Activated T-helper 2 cell treated with anti-CD3 and anti-CD28 coated beads, Interferon-gamma antibody, Interleukin-2, Interleukin-4, amounts not matched to agents 10 μg/mL and 5 μg/mL and 100 μg/mL, durations not matched to agents 14 hours and 24 hours and 36 hours (primary cell): ENCODE measurements at regions not wholly inside any gene's neighbourhood (a gene's known extent, or its start where the extent isn't known, plus 50 kb on each side); places are given as distances from the start of the nearest gene placed in this dataset.

Experiments used
- DNase-seq: peaks from one replicate; pipeline ENCODE4 v3.0.0; 2021; ENCODE audit warnings: low spot score
- H3K27ac Mint-ChIP-seq: one replicate; pipeline ENCODE4 v1.8.0; 2021; ENCODE audit warnings: mixed read lengths
- H3K27me3 Mint-ChIP-seq: one replicate; pipeline ENCODE4 v1.8.0; 2021; ENCODE audit warnings: low read depth, mixed read lengths
- H3K36me3 Mint-ChIP-seq: one replicate; pipeline ENCODE4 v1.8.0; 2021; ENCODE audit warnings: low read depth, mixed read lengths
- H3K4me1 Mint-ChIP-seq: one replicate; pipeline ENCODE4 v1.8.0; 2021; ENCODE audit warnings: low read depth, mixed read lengths
- H3K4me3 Mint-ChIP-seq: one replicate; pipeline ENCODE4 v1.8.0; 2021; ENCODE audit warnings: low read depth, mild to moderate bottlenecking, moderate library complexity, mixed read lengths
- H3K9me3 Mint-ChIP-seq: one replicate; pipeline ENCODE4 v1.8.0; 2021; ENCODE audit warnings: mixed read lengths
- intact Hi-C: fragments of 100-400 bp; cut with micrococcal nuclease; formaldehyde crosslinking; loops from one replicate; pipeline ENCODE4 v1.15.1; 2023

DNA sequence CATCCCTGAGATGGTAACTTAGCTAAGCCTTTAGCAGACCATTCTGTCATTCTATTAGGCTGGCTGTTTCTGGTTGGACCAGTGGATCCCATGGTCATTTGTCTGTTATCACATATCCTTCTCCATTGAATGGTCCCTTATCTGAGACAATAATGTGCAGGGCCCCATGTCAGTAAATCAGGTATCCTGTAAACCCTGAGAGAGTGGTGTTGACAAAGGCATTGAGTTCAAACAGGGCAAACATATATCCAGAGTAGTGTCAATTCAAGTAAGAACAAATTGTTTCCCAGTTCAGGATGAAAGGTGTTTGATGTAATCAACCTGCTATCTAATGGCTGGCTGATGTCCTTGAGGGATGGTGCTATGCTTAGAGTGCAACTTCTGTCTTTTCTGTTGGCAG is 126.2 kb downstream of the LINC00237 start:
- no peak for DNase-seq
- Mint-ChIP-seq H3K27ac (no peak overlapping the region), H3K4me3 (no peak overlapping the region), H3K4me1 (no peaks in the 10 kb centered on the region), H3K36me3 (no peaks in the 10 kb centered on the region), H3K9me3 (peaks cover 12% of the 10 kb centered on the region), H3K27me3 (peaks cover 2% of the 10 kb centered on the region)
- intact Hi-C loops: no loop called here

DNA sequence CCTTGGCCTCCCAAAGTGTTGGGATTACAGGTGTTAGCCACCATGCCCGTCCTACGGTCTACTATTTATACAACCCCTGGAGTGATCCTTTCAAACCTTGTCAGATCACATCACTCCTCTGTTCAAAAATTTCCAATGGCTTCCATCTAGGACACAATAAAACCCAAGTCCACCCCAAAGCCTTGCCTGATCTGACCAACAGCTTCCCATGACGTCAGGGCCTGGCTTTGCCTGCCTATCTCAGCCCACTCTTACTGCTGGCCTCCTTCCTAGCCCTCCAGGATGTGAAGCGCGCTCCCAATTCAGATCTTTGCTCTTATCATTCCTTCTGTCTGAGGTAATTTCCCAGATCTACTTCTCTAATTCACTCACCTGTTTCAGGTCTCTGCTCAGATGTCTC is 128.4 kb downstream of the LINC00237 start:
- Mint-ChIP-seq H3K36me3 (no peaks in the 10 kb centered on the region), H3K27ac (no peak overlapping the region), H3K4me1 (no peaks in the 10 kb centered on the region), H3K27me3 (no peaks in the 10 kb centered on the region), H3K9me3 (peaks cover 12% of the 10 kb centered on the region), H3K4me3 (no peak overlapping the region)
- no peak for DNase-seq
- intact Hi-C loops: no loop called here

DNA sequence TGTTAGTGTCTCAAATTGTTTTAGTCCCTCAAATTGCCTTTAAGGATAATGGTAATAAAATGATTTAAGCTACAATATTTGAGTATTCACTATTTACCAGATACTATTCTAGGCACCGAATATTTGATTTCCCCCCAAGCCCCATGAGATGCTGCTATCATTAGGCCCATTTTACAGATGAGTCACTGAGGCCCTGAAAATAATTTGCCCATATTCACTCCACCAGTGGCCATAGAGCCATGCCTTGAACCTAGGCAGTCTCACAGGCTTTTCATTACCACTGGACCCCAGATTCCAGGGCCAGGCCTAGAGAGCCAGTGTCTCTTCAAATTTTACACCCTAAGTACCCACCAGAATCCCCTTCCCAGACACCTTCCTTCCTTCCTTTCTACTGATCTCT is 133.7 kb downstream of the LINC00237 start:
- no peaks in the 10 kb centered on the region for H3K9me3 Mint-ChIP-seq
- H3K4me3 Mint-ChIP-seq: no peak overlapping the region
- intact Hi-C loops: no loop called here
- DNase-seq: no peak
- H3K27ac Mint-ChIP-seq: no peak overlapping the region
- no peaks in the 10 kb centered on the region for H3K27me3 Mint-ChIP-seq
- H3K4me1 Mint-ChIP-seq: no peaks in the 10 kb centered on the region
- no peaks in the 10 kb centered on the region for H3K36me3 Mint-ChIP-seq

DNA sequence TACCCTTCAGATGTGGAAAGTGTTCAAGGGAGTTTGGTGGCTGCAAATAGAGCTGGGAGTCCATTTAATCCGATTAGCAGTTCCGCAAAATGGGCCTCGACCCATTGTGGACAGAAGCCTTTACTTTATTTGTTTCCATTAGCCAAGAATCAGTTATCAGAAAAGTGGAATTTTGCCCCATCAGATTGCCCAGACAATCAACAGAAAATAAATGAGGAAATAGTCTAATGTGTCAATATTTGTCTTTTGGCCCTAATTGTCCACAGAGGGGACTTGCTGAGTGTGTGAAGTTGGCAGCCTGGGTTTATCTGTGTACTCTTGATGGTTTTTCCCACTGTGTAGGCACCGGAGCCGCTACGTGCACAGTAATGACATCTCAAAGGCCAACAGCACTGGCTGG is 134.3 kb downstream of the LINC00237 start:
- H3K4me1 Mint-ChIP-seq: no peaks in the 10 kb centered on the region
- intact Hi-C loops: no loop called here
- no peaks in the 10 kb centered on the region for H3K36me3 Mint-ChIP-seq
- no peak overlapping the region for H3K4me3 Mint-ChIP-seq
- no peak for DNase-seq
- H3K9me3 Mint-ChIP-seq: no peaks in the 10 kb centered on the region
- H3K27me3 Mint-ChIP-seq: no peaks in the 10 kb centered on the region
- H3K27ac Mint-ChIP-seq: no peak overlapping the region

DNA sequence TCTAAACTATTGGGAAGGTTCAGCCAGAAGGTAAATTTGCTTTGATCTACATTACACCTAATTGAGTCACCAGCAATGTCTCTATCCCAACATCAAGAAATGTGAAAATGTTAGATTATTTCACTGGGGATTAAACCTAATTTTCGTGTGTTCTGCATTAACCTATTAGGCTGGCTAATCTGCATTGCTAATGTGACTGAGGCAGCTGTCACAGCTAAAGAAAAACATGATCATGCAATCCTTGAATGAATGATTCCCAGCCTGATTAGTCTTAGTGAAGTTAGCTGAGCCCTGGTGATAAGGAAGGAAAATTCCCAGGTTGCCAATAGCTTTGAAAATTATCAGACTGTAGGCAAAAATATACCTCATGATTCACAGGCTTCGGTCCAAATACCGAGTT is 135.3 kb downstream of the LINC00237 start:
- no peaks in the 10 kb centered on the region for H3K27me3 Mint-ChIP-seq
- no peak for DNase-seq
- no peaks in the 10 kb centered on the region for H3K4me1 Mint-ChIP-seq
- H3K36me3 Mint-ChIP-seq: no peaks in the 10 kb centered on the region
- intact Hi-C loops: no loop called here
- H3K9me3 Mint-ChIP-seq: no peaks in the 10 kb centered on the region
- no peak overlapping the region for H3K4me3 Mint-ChIP-seq
- H3K27ac Mint-ChIP-seq: no peak overlapping the region

DNA sequence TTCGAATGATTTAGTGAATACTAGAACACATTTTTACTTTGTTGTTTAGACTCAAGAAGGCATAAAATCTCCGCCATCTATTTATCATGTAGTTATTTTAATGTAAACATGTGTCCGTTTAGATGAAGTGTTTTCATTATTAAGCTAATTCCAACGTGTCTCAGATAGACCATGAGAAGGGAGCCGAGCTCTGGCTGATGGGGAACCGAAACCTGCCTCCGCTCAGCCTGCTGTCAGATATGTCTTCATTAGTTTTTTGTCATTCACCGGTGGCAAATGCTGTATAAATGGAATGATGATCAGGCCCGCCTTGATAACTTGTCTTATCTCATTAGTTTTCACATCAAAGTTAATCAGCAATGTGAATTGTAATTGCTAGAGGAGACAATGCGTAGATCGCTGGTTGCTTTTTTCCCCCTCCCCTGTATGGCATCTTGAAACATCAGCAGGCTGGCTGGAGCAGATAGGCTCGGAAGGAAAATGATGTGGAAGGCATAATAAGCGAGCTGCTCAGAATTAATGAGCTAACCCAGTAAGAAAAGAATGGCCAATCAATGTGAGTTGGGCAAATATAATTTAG is 136.4 kb downstream of the LINC00237 start:
- Mint-ChIP-seq H3K27ac (no peak overlapping the region), H3K36me3 (no peaks in the 10 kb centered on the region), H3K27me3 (no peaks in the 10 kb centered on the region), H3K4me1 (no peaks in the 10 kb centered on the region), H3K9me3 (no peaks in the 10 kb centered on the region), H3K4me3 (no peak overlapping the region)
- intact Hi-C loops: no loop called here
- no peak for DNase-seq

DNA sequence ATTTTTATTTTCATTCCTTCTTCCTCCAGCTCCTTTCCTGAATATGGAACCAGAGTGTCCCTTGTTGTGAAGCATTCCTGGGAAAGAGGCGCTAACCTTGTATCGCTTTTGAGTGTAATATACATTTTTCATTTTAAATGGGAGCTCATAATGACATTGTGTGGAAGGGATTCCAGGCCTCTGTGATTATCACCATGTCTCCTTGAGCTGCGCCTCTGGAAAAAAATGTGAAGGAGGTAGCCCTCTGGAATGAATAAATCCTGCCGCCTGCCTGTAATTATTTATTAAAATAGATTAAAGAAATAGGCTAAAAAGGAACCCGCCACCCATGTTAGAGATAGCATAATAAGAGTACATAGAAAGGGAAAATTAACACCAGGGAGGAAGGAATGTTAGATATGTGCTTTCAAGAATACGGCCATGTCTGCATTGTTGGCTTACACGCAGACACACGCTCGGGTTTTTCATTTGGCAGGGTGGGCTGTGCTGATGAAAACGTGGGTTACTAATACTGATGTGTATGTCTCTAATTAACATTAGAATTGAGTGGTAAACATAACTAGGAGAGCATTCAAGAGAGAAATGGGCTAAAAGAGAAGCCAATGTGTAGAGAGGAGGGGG is 138.5 kb downstream of the LINC00237 start:
- no peak for DNase-seq
- Mint-ChIP-seq H3K27me3 (no peaks in the 10 kb centered on the region), H3K9me3 (no peaks in the 10 kb centered on the region), H3K27ac (no peak overlapping the region), H3K4me1 (no peaks in the 10 kb centered on the region), H3K36me3 (no peaks in the 10 kb centered on the region), H3K4me3 (no peak overlapping the region)
- intact Hi-C loops: no loop called here

DNA sequence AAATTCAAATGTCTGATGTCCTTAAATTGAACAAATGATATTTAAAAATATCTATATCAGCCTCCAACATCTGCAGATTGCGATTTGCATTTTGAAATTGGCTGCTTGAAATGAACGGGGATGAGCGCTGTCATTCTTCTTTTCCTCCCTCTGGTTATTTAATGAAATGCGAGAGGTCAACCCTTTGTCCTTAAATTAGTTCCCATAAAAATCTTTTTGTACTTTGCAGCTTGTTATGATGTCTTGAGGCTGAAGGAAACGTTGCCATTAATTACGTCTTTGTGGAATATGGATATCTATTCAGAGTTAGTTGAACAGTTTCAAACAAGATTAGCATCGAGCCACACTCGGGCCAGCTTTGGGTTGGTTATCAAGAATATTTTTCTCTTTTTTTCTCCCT is 140.0 kb downstream of the LINC00237 start:
- intact Hi-C loops: no loop called here
- no peaks in the 10 kb centered on the region for H3K36me3 Mint-ChIP-seq
- no peaks in the 10 kb centered on the region for H3K27me3 Mint-ChIP-seq
- H3K27ac Mint-ChIP-seq: no peak overlapping the region
- no peaks in the 10 kb centered on the region for H3K9me3 Mint-ChIP-seq
- no peak overlapping the region for H3K4me3 Mint-ChIP-seq
- H3K4me1 Mint-ChIP-seq: no peaks in the 10 kb centered on the region
- DNase-seq: no peak

DNA sequence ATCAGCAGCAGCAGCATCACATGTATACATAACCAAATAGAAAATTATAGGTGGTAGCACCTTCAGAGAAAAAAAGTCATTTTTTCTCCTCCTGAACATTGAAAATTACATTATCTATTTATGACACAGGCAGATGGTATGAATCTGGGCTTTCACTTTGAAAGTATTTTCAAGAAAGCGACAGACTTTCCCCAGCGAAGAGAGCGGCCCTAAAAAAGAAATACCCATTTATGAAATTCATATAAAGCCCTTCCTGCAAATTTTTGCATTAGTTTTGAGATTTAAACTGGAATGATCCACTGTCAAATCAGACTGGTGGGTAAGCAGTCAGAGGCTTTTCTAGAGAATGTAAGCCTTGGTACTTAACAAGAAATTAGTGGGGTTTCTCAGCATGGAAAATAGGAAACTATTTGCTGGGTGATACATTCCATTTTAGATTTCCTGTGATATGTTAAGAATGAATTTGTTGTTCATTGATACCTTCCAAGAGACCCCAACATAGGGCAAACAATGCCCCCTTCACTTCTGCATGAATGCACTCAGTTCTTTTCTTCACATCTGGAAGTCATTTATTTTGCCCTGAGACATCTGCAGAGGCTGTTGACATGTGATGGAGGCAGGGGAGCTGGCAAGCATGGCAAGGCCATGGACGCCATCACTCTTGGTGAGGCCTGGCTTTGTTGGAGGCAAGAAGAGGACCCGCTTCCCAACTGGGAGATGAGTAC is 147.0 kb downstream of the LINC00237 start:
- DNase-seq: no peak
- no peaks in the 10 kb centered on the region for H3K9me3 Mint-ChIP-seq
- intact Hi-C loops: no loop called here
- no peaks in the 10 kb centered on the region for H3K4me1 Mint-ChIP-seq
- H3K27me3 Mint-ChIP-seq: no peaks in the 10 kb centered on the region
- no peaks in the 10 kb centered on the region for H3K36me3 Mint-ChIP-seq
- H3K4me3 Mint-ChIP-seq: no peak overlapping the region
- H3K27ac Mint-ChIP-seq: no peak overlapping the region

DNA sequence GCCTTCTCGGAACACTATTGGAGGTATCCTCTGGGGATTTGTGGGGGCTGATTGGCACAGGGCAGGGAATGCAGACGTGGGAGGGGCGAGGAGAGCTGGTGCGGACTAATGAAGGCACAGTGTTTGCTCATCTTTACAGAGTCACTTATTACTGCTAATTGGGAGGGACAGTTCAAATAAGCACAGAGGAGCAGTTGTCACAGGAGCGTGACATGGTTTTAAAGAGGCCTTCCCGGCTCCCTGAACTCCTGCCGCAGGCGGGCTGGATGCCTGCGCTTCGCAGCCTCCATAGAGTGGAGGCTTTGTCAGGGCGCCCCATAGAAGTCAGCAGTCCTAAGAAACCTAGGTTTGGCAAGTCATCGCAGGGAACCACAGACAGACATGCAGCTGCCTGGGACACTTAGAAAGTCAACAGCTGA is 149.6 kb downstream of the LINC00237 start:
- DNase-seq: no peak
- no peaks in the 10 kb centered on the region for H3K27me3 Mint-ChIP-seq
- no peaks in the 10 kb centered on the region for H3K9me3 Mint-ChIP-seq
- H3K4me3 Mint-ChIP-seq: no peak overlapping the region
- no peaks in the 10 kb centered on the region for H3K36me3 Mint-ChIP-seq
- H3K27ac Mint-ChIP-seq: no peak overlapping the region
- intact Hi-C loops: no loop called here
- H3K4me1 Mint-ChIP-seq: no peaks in the 10 kb centered on the region

DNA sequence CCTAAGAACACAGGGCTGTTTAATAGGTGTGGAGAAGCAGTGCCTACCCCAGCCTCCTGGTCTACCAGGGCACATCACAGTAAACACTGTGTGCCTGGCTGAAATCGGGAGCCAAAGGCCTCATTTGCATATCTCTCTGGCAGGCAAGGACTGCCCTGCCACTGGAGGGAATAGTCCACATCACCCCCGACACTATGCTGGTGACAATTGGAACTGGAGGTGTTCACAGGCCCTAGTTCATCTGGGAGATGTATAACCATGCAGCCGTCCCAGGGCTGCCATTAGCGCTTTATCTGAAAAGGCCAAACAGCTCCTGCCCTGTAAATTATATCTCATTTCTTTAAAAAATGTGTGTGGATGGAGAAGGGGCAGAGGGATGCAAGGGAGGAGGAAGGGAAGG is 150.3 kb downstream of the LINC00237 start:
- no peak for DNase-seq
- H3K27ac Mint-ChIP-seq: no peak overlapping the region
- H3K4me3 Mint-ChIP-seq: no peak overlapping the region
- no peaks in the 10 kb centered on the region for H3K27me3 Mint-ChIP-seq
- H3K9me3 Mint-ChIP-seq: no peaks in the 10 kb centered on the region
- no peaks in the 10 kb centered on the region for H3K4me1 Mint-ChIP-seq
- intact Hi-C loops: no loop called here
- H3K36me3 Mint-ChIP-seq: no peaks in the 10 kb centered on the region

DNA sequence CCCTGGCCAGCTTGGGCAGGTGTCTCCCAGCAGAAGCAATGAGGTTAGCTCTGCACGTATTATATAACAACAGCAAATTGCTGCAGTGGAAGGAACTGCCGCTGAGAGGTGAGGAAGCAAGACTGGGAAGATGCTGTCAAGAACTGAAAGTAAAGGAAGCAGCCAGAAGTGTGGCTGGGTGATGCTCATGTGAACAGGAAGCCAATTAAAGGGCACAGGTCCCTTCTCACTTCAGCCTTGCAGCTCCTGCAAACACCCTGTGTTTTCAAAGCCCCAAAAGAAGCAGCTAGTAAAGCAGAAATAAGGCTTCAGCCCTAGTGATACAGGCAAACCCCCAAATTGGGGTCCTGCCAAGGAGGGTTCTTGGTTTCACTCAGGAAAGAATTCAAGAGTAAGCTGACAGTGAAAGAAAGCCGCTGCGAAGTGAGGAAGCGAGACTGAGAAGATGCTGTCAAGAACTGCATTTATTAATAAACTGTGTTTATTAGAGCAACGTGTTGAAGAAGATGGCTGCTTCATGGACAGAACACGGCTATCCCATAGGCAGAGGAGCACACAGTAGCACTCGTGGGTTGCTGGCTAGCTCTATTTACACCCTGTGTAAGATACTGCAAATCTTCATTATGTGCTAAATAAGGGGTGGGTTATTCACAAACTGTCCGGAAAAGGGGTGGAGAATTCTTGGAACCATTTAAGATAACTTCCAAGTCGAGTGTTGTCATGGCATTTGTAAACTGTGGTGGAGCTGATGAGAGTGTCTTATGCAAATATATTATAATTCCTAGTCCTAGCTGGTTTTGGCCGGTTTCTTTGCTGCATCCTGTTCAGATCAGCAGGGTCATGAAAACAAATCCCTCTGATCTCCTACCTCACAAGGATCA is 152.2 kb downstream of the LINC00237 start:
- Mint-ChIP-seq H3K4me3 (no peak overlapping the region), H3K27me3 (no peaks in the 10 kb centered on the region), H3K4me1 (no peaks in the 10 kb centered on the region), H3K27ac (no peak overlapping the region), H3K36me3 (no peaks in the 10 kb centered on the region), H3K9me3 (no peaks in the 10 kb centered on the region)
- DNase-seq: no peak
- intact Hi-C loops: no loop called here

DNA sequence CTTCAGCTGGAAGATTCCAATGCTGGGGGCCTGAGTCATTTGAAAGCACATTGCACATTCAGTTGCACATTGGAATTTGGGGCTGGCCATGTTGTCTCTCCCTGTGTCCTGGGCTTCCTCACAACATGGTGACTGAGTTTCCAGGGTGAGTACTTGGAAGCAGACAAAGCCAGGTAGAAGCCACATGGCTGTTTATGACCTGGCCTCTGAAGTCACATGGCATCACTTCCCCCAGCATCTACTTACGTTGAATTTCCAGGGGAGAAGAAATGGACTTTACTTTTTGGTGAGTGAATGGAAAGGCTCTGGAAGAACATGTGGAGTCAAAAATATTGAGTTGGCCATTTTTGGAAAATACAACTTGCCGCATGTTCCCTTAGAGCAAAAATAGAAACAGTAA is 155.5 kb downstream of the LINC00237 start:
- Mint-ChIP-seq H3K9me3 (no peaks in the 10 kb centered on the region), H3K36me3 (no peaks in the 10 kb centered on the region), H3K27me3 (no peaks in the 10 kb centered on the region), H3K27ac (no peak overlapping the region), H3K4me3 (no peak overlapping the region), H3K4me1 (no peaks in the 10 kb centered on the region)
- intact Hi-C loops: no loop called here
- no peak for DNase-seq
